GM19025 (cell line): ENCODE measurements at regions not wholly inside any gene's neighbourhood (a gene's known extent, or its start where the extent isn't known, plus 50 kb on each side); places are given as distances from the start of the nearest gene placed in this dataset.
"Not testable (repeated sequence)": the region's sequence is repeated elsewhere in the genome, so short reads cannot be mapped to it uniquely, and the experiment has no call there.

Experiments used
- ATAC-seq: cut with Tn5 transposase; IDR thresholded peaks from one replicate; pipeline ENCODE4 v1.9.1; 2021; ENCODE audit warnings: mild to moderate bottlenecking, low read depth, moderate library complexity; ENCODE audit not compliant: unreplicated experiment

DNA sequence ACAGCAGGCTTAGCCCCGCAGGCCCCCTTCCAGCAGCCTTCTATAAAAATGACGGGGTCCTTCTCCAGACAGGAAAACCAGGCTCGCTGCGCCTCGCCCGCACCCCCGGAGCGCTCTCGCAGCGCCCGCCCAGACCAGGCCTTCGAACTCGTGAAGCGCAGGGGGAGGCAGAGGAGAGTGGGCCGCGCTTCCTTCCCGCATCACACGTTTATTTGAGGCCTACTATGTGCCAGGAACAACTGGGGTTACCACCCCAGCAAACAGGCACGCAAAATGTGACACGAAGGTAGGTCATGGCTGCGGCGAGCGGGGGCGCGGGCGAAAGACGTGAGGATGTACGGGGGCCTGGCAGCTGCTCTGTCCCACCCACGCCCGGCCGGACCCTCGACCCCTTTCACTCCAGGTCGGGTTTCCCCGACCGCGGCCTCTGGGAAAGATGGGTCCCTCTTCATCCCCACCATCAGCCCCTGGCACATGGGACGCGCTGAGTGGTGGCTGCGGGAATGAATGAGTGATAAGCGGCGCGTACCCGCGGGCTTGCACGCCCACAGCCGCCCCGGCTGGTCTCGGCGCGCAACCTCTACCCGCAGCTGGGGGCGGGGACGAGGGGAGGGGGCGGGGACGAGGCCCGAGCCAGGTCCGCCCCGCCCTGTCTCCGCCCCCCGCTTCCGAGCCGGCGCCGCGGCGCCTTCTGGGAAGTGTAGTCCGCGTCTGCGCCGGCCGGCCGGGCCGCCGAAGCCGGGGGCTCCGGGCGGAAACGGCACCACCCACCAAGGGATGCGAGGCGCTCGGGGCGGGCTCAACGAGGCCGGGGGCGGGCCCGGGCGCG is 59.1 kb downstream of the ZNF467 start:
- peak; percentile 95 for ATAC-seq

DNA sequence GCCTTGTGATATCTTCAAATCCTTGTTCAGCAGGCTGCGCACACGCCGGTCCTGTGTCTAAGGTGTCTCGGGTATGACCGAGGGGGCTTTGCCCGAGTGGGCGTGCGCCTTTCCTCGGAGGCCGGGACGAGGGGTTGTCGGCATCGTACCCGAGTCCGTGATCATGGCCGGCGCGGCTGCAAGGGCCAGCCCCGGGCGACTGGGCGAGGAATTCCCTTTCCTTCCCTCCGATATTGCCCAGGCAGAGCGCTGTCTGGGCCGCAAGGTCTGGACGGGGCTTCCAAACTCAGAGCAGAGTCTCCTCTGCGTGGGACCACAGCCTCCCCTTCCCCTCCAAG is 59.7 kb downstream of the ZNF467 start:
- ATAC-seq = no peak

DNA sequence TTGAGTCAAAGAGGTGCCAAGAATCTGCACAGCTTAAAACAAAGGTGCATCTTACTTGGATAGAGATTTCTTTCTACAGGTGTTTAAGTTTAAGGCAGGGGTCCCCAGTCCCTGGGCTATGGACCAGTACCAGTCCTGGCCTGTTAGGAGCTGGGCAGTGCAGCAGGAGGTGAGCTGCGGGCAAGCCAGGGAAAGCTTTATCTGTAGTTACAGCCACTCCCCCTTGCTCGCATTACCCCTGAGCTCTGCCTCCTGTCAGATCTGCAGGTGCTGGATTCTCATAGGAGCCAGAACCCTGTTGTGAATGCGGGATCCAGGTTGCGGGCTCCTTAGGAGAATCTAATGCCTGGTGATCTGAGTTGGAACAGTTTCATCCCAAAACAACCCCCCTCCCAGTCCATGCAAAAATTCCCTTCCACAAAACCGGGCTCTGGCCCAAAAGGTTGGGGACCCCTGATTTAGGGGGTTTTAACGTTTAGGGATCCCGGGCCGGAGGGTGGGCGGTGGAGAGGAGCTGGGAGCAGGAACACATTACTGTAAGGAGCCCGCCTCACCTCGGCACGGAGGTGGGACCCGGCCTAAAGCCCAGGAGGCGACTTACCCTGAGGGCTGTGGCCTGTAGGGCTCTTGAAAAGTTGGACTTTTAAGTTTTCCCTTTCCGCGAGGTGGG is 60.2 kb downstream of the ZNF467 start:
- ATAC-seq = no peak

DNA sequence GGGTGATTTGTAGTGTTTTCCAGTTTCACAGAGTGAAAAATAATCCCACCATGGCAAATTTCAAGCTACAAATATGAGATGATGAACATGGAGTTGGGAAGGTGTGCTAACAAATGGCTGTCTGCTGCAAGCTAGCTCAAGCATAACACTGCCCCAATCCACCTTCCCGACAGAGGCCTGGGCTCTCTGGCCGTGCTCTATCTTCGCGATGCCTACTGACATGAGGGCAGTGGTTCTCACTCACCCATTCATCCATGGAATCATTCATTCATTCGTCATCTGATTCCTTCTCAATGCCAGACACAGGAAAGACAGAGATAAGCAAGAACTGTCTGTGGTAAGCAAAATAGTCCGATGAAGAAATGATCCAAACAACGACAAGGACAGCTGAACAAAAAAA is 65.4 kb downstream of the ZNF467 start:
- ATAC-seq = no peak

DNA sequence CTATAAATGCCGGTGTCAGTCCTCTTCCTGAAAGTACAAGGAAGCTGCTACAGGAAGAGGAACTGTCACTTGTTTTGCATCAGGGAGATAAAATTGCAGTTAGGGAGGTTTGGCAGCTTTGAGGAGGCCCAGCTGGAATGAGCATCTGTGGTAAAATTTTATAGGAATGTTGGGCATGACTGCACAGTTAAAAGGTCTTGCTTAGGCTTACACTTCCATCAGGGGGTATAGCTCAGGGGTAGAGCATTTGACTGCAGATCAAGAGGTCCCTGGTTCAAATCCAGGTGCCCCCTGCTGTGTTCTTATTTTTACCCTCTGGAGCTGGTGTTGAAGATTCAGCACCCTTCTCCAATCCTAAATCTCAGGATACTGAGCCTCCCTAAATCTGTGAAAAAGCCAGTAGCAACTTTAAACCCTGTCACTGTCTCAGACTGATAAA is 65.9 kb downstream of the ZNF467 start:
- ATAC-seq = no peak

DNA sequence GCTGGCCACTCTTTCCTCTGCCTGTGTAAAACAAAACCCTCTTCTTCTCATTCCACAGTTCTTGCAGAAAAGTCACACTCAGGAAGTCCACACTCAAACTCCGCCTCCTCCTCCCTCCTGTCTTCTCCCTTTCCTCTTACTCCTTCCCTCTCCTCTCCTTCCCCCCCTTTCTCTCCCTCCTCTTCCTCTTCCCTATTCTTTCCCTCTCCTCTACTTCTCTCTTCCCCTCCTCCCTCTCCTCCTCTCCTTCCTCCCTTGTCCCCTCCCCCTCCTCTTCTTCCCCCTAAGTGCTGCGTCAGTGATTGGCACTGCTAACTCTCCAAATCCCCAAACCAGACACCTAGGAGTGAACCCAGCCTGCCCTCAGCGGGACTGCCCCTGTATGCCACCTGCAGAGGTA is 67.0 kb downstream of the ZNF467 start:
- ATAC-seq = no peak

DNA sequence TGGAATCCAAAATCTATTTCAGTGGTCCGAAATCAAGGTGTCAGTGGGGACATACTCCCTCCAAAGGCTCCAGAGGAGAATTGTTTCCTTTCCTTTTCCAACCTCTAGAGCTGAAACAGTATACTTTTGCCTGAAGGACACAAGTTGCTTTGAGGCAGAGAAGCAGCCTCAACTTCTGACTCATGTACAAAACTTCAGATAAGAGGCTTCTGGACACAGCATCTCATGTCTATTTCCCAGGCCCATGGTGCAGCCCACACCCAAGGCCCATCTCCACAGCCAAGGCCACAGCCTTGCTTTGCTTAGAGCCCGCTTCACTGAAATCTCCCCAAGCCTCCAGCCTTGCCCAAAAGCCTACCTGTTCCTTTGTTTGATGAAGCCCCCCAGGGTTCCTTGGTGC is 68.9 kb downstream of the ZNF467 start:
- ATAC-seq = no peak

DNA sequence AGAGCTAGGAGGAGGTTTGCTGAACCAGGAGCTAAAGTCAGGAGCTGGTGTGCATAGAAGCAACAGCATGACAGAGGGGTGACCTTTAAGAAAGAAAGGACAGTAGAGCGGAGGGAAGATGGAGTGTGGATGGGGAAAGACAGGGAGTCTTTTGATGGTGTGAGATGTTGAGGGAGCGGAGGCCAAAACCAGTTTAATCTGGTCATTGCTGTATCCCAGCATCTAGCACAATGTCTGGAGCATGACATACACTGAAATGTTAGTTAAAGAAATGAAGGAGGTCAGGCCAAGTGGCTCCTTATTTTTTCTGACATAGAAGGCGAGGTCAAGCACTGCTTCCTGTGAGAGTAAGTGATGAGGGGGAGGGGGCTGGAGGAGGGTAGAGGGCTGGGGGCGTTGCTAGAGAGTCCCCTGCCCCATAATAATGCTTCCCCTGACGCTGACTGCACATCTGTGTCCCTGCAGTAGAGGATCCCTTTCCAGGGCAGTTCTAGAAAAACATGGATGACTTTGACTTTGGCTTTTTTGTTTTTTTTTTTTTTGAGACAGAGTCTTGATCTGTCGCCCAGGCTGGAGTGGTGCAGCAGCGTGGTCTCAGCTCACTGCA is 70.2 kb downstream of the ZNF467 start:
- ATAC-seq = no peak

DNA sequence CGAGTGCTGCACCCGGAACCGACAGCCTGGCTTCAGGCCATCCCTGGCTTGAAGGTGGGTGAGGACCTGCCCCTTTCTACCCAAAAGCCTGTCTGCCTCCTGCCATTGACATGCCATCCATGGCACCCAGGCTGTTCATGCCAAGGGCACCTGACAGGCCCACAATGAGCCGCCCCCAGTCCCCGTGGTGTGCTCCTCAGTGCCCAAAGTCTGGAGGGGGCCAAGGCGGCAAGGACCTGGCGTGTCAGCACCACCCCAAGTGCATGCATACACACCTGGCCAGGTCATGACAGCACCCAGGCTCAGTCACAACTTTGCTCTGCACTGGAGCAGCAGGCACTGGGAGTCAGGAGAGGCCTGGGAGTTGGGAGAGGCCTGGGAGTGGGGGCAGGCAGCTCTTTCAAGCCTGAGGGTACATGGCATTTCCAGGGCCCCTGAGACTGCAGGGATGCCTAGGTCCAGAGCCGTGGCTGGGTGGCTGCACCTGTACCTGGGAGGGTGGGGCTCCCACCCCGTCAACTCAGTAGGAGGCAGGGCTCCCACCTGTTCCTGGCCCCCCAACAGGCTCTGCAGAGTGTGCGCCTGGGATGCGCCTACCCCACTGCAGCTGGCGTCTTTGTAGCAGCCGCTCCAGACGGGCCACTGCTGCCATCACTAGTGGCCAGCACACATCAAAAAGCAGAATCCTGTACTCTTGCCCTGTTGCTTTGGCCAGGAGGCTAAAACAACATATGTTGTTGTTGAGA is 71.7 kb downstream of the ZNF467 start:
- ATAC-seq = no peak

DNA sequence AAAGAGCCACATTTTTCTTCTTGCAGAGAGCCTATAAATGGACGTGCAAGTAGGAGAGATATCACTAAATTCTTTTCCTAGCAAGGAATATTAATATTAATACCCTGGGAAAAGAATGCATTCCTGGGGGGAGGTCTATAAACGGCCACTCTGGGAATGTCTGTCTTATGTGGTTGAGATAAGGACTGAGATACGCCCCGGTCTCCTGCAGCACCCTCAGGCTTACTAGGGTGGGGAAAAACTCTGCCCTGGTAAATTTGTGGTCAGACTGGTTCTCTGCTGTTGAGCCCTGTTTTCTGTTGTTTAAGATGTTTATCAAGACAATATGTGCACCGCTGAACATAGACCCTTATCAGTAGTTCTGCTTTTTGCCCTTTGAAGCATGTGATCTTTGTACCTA is 75.6 kb downstream of the ZNF467 start:
- not testable (repeated sequence) for ATAC-seq

DNA sequence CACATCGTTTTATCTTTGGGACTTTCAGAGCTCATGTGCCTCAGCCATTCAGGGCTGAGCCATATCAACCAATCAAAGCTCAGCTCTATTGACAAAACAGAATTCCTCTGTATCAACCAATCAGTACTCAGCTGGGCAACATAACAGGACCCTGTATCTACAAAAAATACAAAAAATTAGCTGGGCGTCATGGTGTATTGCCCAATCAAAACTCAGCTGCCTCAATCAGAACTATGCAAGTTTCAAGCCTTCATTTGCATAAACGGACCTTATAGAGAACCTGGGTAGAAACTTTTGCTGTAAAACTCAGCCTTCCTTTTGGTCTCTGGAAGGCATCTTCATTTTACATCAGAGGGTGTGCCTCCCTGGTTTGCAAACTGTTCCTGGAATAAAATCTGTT is 77.1 kb downstream of the ZNF467 start:
- no peak for ATAC-seq

DNA sequence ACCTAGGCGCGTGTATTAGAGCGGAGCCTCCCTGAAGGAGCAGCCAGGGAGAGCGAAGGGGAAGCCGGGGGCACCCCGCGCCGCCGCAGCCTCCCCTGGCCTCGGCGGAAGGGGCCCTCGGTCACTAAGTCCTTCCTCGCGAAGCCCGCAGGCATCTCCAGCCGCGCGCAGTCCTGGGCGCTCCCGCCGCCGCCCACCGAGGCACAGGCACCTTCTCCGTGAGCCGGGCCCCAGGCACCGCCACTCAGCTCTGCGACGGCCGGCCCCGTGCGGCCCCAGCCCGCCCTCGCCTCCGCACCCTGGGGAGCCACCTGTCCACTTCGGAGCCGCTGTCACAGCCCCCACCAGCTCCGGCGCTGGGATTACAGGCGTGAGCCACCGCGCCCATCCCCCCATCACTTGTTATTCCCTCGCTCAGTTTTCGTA is 80.8 kb downstream of the ZNF467 start:
- ATAC-seq = no peak

DNA sequence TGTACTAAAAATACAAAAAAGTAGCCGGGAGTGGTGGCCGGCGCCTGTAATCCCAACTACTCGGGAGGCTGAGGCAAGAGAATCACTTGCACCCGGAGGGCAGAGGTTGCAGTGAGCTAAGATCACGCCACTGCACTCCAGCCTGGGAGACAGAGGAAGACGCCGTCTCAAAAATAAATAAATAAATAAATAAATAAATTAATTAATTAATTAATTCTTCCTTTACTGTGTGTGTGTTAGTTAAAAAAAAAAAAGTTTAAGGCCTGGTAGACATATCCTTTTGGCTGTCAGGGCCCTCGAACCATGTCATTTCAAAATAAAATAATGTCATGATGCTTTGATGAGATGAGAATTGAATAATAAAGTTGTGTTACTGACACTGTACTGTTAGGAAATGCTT is 81.3 kb downstream of the ZNF467 start:
- no peak for ATAC-seq

DNA sequence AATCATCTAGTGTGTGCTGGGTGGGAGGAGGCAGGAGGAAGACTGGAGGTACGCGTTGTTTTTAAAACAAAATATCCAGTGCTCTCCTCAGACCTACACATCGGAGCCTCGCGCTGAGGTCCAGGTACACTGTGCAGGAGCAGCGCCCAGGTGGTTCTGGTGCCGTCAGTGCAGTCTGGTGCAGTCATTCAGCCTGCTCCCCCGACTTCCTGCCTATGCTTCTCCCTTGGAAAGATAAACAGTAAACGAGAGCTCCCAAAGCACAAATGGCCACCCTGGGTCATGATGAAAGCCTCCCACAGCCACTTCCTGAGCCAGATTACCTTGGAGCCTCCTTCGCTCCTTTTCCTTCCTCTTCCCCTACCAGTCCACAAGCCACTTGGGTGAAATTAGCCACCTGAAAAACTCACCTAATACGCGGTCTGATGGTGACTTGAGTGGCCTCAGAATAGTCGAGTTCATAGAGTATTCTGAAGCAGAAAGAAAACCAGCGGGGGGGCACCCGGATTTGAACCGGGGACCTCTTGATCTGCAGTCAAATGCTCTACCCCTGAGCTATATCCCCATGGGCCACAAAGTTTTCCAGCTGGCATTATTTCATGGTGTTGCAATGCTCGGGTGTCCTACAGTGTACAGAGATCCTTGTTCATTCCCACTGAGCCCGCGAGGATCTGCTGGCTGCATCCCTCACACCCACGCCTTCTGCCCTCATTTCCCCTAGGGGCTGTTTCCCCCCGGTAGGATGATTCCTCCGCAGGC is 82.5 kb downstream of the ZNF467 start:
- no peak for ATAC-seq

DNA sequence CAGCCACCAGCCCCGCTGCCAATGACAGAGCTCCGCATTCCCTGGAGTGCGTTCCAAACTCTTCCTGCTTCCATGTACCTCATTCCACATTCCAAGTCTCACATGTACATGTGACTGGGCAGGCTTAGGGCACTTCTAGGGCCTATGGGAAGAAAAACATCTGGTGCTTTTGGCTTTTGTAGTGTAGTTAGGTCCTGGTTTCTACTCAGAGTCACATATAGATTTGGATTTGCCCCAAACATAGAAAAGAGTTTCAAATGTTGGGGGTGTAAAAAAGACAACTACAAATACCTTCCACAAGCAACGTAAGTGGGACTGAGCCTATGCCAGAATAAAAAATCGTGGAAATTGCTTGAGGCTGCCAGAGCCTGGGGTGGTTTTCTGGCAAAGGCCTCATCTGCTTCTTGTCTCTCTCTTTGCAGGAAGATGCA is 84.1 kb downstream of the ZNF467 start:
- no peak for ATAC-seq

DNA sequence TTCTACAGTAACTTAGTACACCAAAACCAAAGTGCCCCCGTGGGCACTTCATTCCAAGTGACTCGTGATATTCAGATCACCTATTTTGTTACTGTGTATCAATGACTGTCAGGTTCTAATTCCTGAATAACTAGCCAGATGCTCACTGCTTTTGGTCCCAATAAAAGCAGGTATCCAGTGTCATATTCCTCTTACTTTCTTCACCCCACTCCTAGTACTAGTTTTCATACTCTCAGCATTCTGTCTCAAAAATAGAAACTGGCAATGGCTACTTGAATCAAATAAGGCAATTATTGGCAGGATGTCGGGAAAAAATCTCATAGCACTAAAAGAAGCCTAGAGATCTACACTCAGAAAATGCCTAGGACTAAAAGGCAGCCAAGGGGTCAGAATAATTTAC is 84.6 kb downstream of the ZNF467 start:
- no peak for ATAC-seq

DNA sequence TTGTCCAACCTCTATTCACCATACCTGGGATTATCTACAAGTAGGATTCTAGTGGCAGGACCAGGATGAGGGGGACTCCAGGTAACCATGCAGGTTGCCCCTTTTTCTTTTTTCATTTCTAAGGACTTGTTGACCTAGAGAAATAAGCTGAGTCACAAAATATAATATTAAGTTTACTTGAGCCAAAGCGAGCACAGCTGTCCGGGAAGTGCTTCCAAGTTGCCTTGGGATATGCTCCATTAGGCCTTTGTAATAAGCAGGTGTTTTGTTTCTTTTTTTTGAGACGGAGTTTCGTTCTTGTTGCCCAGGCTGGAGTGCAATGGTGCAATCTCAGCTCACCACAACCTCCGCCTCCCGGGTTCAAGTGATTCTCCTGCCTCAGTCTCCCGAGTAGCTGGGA is 85.6 kb downstream of the ZNF467 start:
- not testable (repeated sequence) for ATAC-seq

DNA sequence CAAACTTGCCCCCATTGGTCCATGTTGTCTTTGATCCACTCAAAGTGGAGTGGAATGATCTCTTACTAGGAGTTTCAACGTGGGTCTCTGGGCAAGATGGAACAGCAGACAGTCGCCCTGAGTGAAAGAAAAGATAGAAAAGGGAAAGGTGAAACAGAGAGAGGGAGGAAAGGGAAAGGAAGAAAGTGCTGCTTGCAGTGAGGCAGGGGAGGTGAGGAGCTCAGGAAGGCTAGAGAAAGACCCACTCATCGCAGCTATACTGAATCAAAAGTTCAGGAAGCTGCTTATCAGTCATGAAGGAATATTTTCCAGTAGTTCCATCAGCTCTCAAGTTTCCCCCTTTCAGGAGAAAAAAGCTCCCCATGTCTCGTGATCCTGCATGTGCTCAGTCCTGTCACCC is 86.9 kb downstream of the ZNF467 start:
- ATAC-seq = no peak

DNA sequence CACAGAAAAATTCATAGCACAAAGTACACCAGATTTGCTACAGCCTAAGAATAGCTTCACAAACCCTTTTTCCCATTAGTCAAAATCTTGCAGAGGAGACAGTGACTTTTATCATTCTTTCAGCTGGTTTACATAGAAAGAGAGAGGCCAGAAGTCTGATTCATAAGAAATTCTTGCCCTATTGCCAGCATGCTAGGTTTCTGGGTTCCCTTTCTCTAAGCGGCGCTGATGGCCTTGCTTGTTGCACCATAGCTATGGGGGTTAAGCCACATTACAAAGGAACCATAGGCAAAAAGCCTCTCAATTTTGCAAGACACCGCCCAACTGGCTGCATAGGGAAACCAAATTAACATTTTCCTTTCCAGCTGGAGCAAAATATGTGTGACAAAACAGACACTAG is 87.4 kb downstream of the ZNF467 start:
- no peak for ATAC-seq

DNA sequence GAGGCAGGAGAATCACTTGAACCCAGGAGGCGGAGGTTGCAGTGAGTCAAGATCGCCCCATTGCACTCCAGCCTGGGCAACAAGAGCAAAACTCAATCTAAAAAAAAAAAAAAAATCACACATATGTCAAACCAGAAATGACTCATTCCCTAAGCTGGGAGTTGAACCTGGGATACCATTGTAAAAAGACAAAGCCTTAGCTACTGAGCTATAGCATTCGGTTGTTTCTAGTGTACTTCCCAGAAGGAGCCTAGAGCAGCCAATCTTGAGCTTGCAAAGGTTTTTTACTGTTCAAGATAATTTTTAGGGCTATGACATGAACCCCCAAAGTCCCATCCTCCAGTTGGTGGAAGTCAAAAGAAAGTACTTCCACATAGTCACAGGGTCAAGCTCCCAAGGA is 87.9 kb downstream of the ZNF467 start:
- ATAC-seq = no peak
